ENCODE measurements at regions not wholly inside any gene's neighbourhood (a gene's known extent, or its start where the extent isn't known, plus 50 kb on each side); places are given as distances from the start of the nearest gene placed in this dataset.

GRCh38 chr9:101907466-101907865 lies 169.0 kb upstream of the GRIN3A start:
- H2AFZ ChIP-seq (ENCODE audit: insufficient read depth, low read depth, low read length, poor library complexity, severe bottlenecking), result no peak overlapping the region
- H3K9ac ChIP-seq (ENCODE audit: low read length), result no peak overlapping the region
- no peak overlapping the region for H3K4me2 ChIP-seq (replicated peaks; ENCODE audit: low read depth, low read length, poor library complexity, severe bottlenecking)
- POLR2A ChIA-PET, result no interaction called here
- Mint-ChIP-seq H3K9me3 (ENCODE audit: insufficient read depth) (no peaks in the 10 kb centered on the region), H3K4me3 (no peak overlapping the region), H3K4me1 (no peaks in the 10 kb centered on the region), H3K27ac (no peak overlapping the region), H3K27me3 (no peaks in the 10 kb centered on the region)
- no peaks in the 10 kb centered on the region for H4K20me1 ChIP-seq (ENCODE audit: control insufficient read depth, insufficient read depth, low read length, poor library complexity, severe bottlenecking)
- peaks cover 0 to 3% (median 0%) of the 10 kb centered on the region in 3 donors for H3K9me3 ChIP-seq (ENCODE audit: control extremely low read depth in 1 of 3, control insufficient read depth in 2 of 3, insufficient read depth in 1 of 3, low read length in 2 of 3)
- no peak overlapping the region for H3K27ac ChIP-seq (ENCODE audit: low read length in 2 of 2)
- WGBS (ENCODE audit: insufficient coverage), result 90% methylated on average over 1 of the region's 2 CpGs
- H3K4me3 ChIP-seq (ENCODE audit: control extremely low read depth in 1 of 5, extremely low read depth in 1 of 5, insufficient read depth in 1 of 5, low read depth in 2 of 5, low read length in 4 of 5), result no peak overlapping the region
- DNase-seq, result no peak
- H3K27me3 ChIP-seq (replicated peaks in 1 of 4; ENCODE audit: control extremely low read depth in 1 of 4, control insufficient read depth in 3 of 4, insufficient read depth in 4 of 4, low read length in 3 of 4), result no peaks in the 10 kb centered on the region
- no peaks in the 10 kb centered on the region for H3K79me2 ChIP-seq (ENCODE audit: control insufficient read depth, insufficient read depth, low read length)
- no peaks in the 10 kb centered on the region for H3K36me3 ChIP-seq (replicated peaks in 1 of 2; ENCODE audit: control extremely low read depth in 1 of 2, control insufficient read depth in 1 of 2, extremely low read depth in 1 of 2, insufficient read depth in 2 of 2, low read length in 1 of 2)
- H3K4me1 ChIP-seq (ENCODE audit: control insufficient read depth in 2 of 2, insufficient read depth in 2 of 2, low read length in 2 of 2), result no peaks in the 10 kb centered on the region
- CTCF ChIA-PET, result no interaction called here
- no peak for ATAC-seq (ENCODE audit: low read depth)
- intact Hi-C loops (cut with micrococcal nuclease), result no loop called here
- TF ChIP-seq CTCF (IDR thresholded peaks at IDR 0.05), result no peak

- Histone ChIP-seq H3K9ac (ENCODE audit: low read length) (no peak overlapping the region), H4K20me1 (ENCODE audit: control insufficient read depth, insufficient read depth, low read length, poor library complexity, severe bottlenecking) (no peaks in the 10 kb centered on the region), H3K36me3 (replicated peaks in 1 of 2; ENCODE audit: control extremely low read depth in 1 of 2, control insufficient read depth in 1 of 2, extremely low read depth in 1 of 2, insufficient read depth in 2 of 2, low read length in 1 of 2) (no peaks in the 10 kb centered on the region), H3K79me2 (ENCODE audit: control insufficient read depth, insufficient read depth, low read length) (no peaks in the 10 kb centered on the region), H3K4me1 (ENCODE audit: control insufficient read depth in 2 of 2, insufficient read depth in 2 of 2, low read length in 2 of 2) (no peaks in the 10 kb centered on the region), H3K27ac (ENCODE audit: low read length in 2 of 2) (no peak overlapping the region), H2AFZ (ENCODE audit: insufficient read depth, low read depth, low read length, poor library complexity, severe bottlenecking) (no peak overlapping the region), H3K27me3 (replicated peaks in 1 of 4; ENCODE audit: control extremely low read depth in 1 of 4, control insufficient read depth in 3 of 4, insufficient read depth in 4 of 4, low read length in 3 of 4) (no peaks in the 10 kb centered on the region), H3K4me2 (replicated peaks; ENCODE audit: low read depth, low read length, poor library complexity, severe bottlenecking) (no peak overlapping the region), H3K4me3 (ENCODE audit: control extremely low read depth in 1 of 5, extremely low read depth in 1 of 5, insufficient read depth in 1 of 5, low read depth in 2 of 5, low read length in 4 of 5) (no peak overlapping the region), H3K9me3 (ENCODE audit: control extremely low read depth in 1 of 3, control insufficient read depth in 2 of 3, insufficient read depth in 1 of 3, low read length in 2 of 3) (peaks cover 0 to 3% (median 0%) of the 10 kb centered on the region in 3 donors)
- Mint-ChIP-seq H3K27me3 (no peaks in the 10 kb centered on the region), H3K4me1 (no peaks in the 10 kb centered on the region), H3K9me3 (ENCODE audit: insufficient read depth) (no peaks in the 10 kb centered on the region), H3K4me3 (no peak overlapping the region), H3K27ac (no peak overlapping the region)
- POLR2A ChIA-PET, result no interaction called here
- DNase-seq (no peak), ATAC-seq (ENCODE audit: low read depth) (no peak)
- intact Hi-C loops (cut with micrococcal nuclease), result no loop called here
- CTCF ChIA-PET, result no interaction called here
- TF ChIP-seq CTCF (IDR thresholded peaks at IDR 0.05) (no peak), EZH2 (IDR thresholded peaks at IDR 0.05; ENCODE audit: borderline replicate concordance, insufficient read depth, low read depth, low read length, poor library complexity, severe bottlenecking) (no peak)
- WGBS (ENCODE audit: insufficient coverage), result no CpG with 5 or more reads among the region's 1 CpG
Observed at GRCh38 chr9:101904845-101905244, 166.4 kb upstream of the GRIN3A start.

Data from B cell (primary cell).